ENCODE measurements at regions not wholly inside any gene's neighbourhood (a gene's known extent, or its start where the extent isn't known, plus 50 kb on each side); places are given as distances from the start of the nearest gene placed in this dataset.

DNA sequence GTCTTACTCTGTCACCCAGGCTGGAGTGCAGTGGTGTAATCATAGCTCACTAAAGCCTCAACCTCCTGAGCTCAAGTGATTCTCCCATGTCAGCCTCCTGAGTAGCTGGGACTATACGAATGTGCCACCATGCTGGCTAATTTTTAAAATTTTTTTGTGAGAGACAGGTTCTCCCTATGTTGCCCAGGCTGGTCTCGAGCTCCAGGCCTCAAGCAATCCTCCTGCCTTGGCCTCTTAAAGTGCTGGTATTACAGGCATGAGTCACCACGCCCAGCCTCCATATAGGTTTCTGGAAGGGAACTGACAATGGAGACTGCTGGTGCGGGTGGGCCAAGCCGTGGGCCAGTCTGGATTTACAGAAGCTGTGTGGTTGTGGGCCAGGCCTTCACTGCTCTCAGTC lies 189.2 kb downstream of the URI1 start:
- TF ChIP-seq, protein P1, sequence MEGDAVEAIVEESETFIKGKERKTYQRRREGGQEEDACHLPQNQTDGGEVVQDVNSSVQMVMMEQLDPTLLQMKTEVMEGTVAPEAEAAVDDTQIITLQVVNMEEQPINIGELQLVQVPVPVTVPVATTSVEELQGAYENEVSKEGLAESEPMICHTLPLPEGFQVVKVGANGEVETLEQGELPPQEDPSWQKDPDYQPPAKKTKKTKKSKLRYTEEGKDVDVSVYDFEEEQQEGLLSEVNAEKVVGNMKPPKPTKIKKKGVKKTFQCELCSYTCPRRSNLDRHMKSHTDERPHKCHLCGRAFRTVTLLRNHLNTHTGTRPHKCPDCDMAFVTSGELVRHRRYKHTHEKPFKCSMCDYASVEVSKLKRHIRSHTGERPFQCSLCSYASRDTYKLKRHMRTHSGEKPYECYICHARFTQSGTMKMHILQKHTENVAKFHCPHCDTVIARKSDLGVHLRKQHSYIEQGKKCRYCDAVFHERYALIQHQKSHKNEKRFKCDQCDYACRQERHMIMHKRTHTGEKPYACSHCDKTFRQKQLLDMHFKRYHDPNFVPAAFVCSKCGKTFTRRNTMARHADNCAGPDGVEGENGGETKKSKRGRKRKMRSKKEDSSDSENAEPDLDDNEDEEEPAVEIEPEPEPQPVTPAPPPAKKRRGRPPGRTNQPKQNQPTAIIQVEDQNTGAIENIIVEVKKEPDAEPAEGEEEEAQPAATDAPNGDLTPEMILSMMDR (IDR thresholded peaks at IDR 0.05 in 8 of 11, conservative IDR thresholded peaks at IDR 0.05 in 3 of 11): no peak
- TF ChIP-seq POLR2A (IDR thresholded peaks at IDR 0.05): no peak
